ENCODE measurements at regions not wholly inside any gene's neighbourhood (a gene's known extent, or its start where the extent isn't known, plus 50 kb on each side); places are given as distances from the start of the nearest gene placed in this dataset.

- TF ChIP-seq EP300 (conservative IDR thresholded peaks at IDR 0.05; ENCODE audit: poor library complexity, severe bottlenecking) (no peak), REST (IDR thresholded peaks at IDR 0.05; ENCODE audit: borderline replicate concordance) (no peak)
- TF ChIP-seq, protein P1, sequence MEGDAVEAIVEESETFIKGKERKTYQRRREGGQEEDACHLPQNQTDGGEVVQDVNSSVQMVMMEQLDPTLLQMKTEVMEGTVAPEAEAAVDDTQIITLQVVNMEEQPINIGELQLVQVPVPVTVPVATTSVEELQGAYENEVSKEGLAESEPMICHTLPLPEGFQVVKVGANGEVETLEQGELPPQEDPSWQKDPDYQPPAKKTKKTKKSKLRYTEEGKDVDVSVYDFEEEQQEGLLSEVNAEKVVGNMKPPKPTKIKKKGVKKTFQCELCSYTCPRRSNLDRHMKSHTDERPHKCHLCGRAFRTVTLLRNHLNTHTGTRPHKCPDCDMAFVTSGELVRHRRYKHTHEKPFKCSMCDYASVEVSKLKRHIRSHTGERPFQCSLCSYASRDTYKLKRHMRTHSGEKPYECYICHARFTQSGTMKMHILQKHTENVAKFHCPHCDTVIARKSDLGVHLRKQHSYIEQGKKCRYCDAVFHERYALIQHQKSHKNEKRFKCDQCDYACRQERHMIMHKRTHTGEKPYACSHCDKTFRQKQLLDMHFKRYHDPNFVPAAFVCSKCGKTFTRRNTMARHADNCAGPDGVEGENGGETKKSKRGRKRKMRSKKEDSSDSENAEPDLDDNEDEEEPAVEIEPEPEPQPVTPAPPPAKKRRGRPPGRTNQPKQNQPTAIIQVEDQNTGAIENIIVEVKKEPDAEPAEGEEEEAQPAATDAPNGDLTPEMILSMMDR (IDR thresholded peaks at IDR 0.05; ENCODE audit: poor library complexity, severe bottlenecking), result no peak
These were observed 134.3 kb downstream of the LINC00237 start for GRCh38 chr20:20971810-20972209.
